COLO668 (cell line): ENCODE measurements at regions not wholly inside any gene's neighbourhood (a gene's known extent, or its start where the extent isn't known, plus 50 kb on each side); places are given as distances from the start of the nearest gene placed in this dataset.

Experiments
- DNase-seq: peaks from one replicate; lab custom pipeline; 2025; ENCODE audit not compliant: unreplicated experiment; lab: John Stamatoyannopoulos, UW

DNA sequence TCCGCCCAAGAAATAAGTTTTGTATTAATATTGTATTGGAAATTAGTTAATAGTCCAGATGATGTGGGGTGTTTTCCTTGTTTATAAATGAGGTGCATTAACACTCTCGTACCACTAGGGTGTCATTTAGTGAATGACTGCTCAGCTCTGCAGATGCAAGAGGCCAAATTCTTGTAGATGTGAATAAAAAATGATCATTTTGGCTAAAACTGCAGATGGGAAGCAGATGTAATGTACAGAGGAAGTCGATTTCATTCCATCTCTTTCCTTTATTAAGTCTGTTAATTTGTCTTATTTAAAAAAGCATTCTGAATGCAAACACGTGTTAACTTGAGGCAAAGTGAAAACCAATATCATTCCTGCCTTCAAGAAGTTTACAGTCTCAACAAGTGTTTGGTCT, 108.1 kb downstream of the DHX15 start:
- DNase-seq, result no peak

DNA sequence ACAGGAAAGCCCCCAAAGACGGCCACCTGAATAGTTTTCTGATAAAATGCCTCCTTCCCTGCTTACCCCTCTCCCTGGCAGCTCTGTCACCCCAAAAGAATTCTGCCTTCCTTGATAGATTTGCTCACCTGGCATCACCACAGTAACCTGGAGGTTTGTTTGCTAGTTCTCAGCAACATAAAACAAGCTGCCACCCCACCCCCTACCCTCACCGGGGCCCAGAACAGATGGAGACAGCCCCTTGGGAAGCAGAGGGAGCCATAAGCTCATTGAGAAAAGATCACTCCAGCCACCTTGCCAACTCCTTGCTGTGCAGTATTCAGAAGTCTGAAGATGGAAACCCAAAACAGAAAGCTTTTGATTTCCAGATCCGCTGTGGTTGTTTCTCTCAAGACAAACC, 108.6 kb downstream of the DHX15 start:
- peak; percentile 28 for DNase-seq

DNA sequence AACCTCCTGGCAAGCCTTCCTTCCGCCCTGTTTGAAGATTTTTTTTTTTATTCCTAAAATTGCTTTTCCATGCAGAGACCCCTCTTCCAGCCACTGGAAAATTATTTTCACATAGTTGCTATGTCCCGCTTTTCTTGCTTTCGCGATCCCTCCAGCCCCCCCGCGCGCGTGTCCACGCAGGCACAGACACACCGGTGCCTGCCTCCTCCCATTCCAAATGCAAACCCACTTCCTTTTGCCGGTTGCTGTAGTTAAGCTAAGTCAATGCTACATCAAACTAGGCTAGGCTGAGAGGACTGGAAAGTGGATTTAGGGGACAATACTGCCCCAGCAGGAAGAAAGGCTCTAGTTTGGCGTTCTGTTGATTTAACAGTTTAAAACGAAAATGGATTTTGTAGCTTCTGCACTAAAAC, 111.0 kb downstream of the DHX15 start:
- DNase-seq, result peak; percentile 40

GRCh38 chr4:24472514-24473308, 111.6 kb downstream of the DHX15 start:
- peak; percentile 92 for DNase-seq

GRCh38 chr4:24472161-24472510, 112.2 kb downstream of the DHX15 start:
- peak; percentile 35 for DNase-seq

GRCh38 chr4:24471486-24472160, 112.7 kb downstream of the DHX15 start:
- peak; percentile 46 for DNase-seq

- DNase-seq, result peak; percentile 65
Measured at GRCh38 chr4:24470666-24471485, 113.5 kb downstream of the DHX15 start.

DNA sequence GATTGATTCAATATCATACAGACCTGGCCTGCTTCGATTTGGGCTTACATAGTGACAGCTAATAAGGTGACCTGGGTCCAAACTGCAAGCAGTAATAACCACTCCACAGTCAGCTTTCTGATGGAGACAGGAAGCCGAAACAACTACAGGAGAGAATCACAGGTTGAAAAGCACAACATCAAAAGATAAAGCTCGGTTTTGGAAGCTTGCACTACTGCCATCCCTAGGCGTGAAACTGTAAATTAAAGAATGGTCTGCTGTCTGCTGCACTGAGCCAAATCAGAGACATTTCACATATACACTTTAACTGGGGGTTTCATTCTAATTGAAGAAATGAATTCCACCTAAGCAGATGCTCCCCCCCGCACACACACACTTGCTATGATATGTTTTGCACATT, 116.3 kb downstream of the DHX15 start:
- no peak for DNase-seq

GRCh38 chr4:24464566-24464965, 119.8 kb downstream of the DHX15 start:
- no peak for DNase-seq

GRCh38 chr4:24456431-24456830, 127.9 kb downstream of the DHX15 start:
- no peak for DNase-seq

DNA sequence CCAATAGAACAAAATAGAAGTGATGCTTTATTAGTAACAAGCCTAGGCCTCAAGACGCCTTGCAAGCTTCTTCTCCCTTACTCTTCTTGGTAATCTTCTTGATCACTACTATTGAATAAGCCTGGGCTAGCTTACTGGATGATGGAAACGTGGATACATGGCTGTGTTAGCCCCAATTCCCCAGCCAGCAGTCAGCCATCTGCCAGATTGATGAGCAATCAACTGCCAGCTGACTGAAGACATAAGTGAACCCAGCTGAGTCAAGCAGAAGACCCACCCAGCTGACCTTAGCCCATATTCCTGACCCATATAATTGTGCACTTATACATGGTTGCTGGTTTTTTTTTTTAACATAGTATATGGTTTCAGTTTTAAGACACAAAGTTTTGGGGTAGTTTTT, 130.4 kb downstream of the DHX15 start:
- no peak for DNase-seq

DNA sequence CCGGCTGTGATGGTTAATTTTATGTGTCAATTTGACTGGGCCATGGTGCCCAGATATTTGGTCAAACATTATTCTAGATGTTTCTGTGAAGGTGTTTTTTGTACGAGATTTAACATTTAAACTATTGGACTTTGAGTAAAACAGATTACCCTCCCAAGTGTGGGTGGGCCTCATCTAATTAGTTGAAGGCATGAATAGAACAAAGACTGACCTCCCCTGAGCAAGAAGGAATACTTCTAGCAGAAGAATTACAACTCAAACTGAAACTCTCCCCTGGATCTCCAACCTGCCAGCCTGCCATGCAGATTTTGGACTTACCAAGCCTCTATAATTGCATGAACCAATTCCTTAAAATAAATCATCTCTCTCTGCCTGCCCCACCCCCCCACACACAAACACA, 132.5 kb downstream of the DHX15 start:
- DNase-seq, result no peak

- no peak for DNase-seq
Measured at GRCh38 chr4:24443200-24443599, 141.2 kb downstream of the DHX15 start.

DNA sequence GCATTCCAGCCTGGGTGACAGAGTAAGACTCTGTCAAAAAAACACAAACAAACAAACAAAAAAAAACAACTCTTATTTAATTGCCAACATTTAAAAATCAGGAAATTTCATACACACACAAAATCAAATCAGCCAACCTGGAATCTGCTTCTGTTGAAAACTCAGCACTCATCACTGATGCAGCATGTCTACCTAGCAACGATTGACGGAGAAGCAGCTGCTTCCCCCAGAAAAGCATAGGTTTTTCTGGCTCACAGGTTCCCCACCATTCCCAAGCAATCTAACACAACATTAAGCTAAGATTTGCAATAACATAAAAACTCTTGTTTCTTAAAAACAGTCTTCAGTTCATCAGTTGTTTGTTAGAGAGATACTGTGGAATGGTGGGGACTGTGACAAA, 143.6 kb downstream of the DHX15 start:
- DNase-seq, result no peak

DNA sequence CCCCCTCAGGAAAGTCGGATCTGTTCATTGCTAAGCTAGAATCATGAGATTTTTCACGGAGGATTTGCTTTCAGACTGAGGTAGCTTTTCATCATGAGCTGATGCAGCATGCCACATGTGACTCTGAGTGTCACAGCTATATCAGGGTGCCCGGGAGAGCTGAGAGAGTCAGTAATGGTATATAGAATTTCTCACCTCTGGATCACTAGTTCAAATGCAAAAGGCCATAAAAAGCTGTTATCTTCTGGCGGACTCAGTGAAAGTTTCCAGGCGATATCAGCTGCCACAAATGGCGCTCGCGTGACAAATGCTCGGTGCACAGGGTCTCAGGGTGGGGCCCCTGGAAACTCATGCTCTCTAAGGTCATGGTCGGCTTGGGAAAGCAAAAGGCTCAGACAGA, 150.1 kb downstream of the DHX15 start:
- DNase-seq, result no peak

DNA sequence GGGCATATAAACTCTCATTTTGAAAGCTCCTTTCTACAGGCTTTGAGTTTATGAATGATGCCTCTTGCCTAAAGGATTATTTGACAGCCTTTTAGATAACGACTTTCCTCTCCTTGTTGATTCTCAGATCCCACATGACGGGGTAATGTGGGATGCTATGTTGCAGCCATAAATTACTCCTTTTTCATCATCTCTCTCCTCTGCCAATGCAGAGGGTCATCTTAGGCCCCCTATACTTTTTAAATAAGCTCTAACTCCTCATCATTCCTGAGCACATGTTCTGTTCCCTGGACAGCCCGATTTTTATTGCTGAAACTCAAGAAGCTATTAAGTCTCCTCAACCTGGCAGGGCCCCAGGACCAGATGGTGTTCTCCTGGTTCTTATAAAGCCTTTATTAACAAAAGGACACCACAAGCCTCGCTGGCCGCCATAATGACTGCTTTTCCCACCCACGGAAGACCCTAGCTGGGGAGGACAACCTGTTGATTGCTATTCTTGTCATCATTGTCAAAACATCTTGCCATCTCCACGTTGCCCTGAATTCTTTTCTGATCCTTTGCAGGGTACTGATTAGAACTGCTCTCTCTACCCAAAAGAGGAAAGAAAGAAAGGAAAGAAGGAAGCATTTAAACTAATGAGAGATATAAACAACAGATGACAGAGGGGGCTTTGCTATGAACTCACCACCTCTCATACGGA, 150.7 kb downstream of the DHX15 start:
- DNase-seq, result no peak

GRCh38 chr4:24428850-24429249, 155.5 kb downstream of the DHX15 start:
- DNase-seq, result no peak

GRCh38 chr4:24426557-24426956, 157.8 kb downstream of the DHX15 start:
- no peak for DNase-seq

GRCh38 chr4:24425863-24426262, 158.5 kb downstream of the DHX15 start:
- DNase-seq, result no peak

GRCh38 chr4:24423670-24424069, 160.7 kb downstream of the DHX15 start:
- DNase-seq, result no peak

- DNase-seq, result no peak
Measured at GRCh38 chr4:24422644-24423043, 161.7 kb downstream of the DHX15 start.
